A549 (cell line): ENCODE measurements at regions not wholly inside any gene's neighbourhood (a gene's known extent, or its start where the extent isn't known, plus 50 kb on each side); places are given as distances from the start of the nearest gene placed in this dataset.

ENCODE experiments used
- ATAC-seq, 2 experiments: fragments of 200-7000 bp in 1 of 2; fragments of >200 bp in 1 of 2; cut with Nextera tagmentation in 1 of 2; cut with Tn5 transposase in 1 of 2; 3 replicates each; pipeline versions ENCODE4 v1.8.0 to v1.9.1; 2018 to 2020; ENCODE audit warnings: mild to moderate bottlenecking in 1 of 2, moderate library complexity in 1 of 2
- CTCF ChIA-PET: fragments of 300-600 bp; sonication (Branson Sonifier 250); formaldehyde crosslinking; extraction: SDS; loops from one replicate; lab custom pipeline; 2021; ENCODE audit warnings: antibody characterized with exemption, inconsistent platforms; lab: Yijun Ruan, JAX
- POLR2A ChIA-PET: fragments of 350-600 bp; formaldehyde crosslinking; extraction: SDS; loops from one replicate; lab custom pipeline; 2021; ENCODE audit warnings: antibody characterized with exemption, inconsistent platforms; lab: Yijun Ruan, JAX
- DNase-seq, 2 experiments: peaks; one replicate each; pipeline versions ENCODE4 v3.0.0 to v3.0.0-alpha.2; 2011 to 2016; ENCODE audit warnings: low read depth in 1 of 2, low spot score in 1 of 2
- FAIRE-seq: peaks from 2 replicates; lab custom pipeline; 2011; peaks lifted over from hg19 to GRCh38; lab: Jason Lieb, UNC
- H3K27ac ChIP-seq, 2 experiments: fragments of >200 bp; sonication (Bioruptor Twin); formaldehyde crosslinking; 3 replicates each; pipeline ENCODE4 v1.5.1; 2016 to 2017
- H3K4me1 ChIP-seq: fragments of >200 bp; sonication (Bioruptor Twin); formaldehyde crosslinking; 3 replicates; pipeline ENCODE4 v1.6.1; 2016
- H3K4me2 ChIP-seq: fragments of >200 bp; sonication (Bioruptor Twin); formaldehyde crosslinking; 3 replicates; pipeline ENCODE4 v1.6.1; 2016
- H3K4me3 ChIP-seq: fragments of >200 bp; sonication (Bioruptor Twin); formaldehyde crosslinking; 3 replicates; pipeline ENCODE4 v1.5.1; 2016
- H3K9me3 ChIP-seq: fragments of >200 bp; sonication (Bioruptor Twin); formaldehyde crosslinking; 3 replicates; pipeline ENCODE4 v1.6.1; 2016
- BHLHE40 ChIP-seq: IDR thresholded peaks from 2 replicates; pipeline ENCODE4 v1.6.1; 2012; ENCODE audit warnings: low read depth, low read length, inconsistent platforms
- CHD2 ChIP-seq: fragments of 150-350 bp; IDR thresholded peaks from 2 replicates; pipeline ENCODE4 v1.6.1; 2014; ENCODE audit warnings: low read length; ENCODE audit not compliant: partially characterized antibody
- EHF ChIP-seq: fragments of 250-450 bp; sonication (Bioruptor Pico); IDR thresholded peaks from 2 replicates; pipeline ENCODE4 v1.5.0; 2020; ENCODE audit warnings: mild to moderate bottlenecking
- EHMT2 ChIP-seq: fragments of 200-600 bp; sonication (generic); IDR thresholded peaks from 2 replicates; pipeline ENCODE4 v1.6.1; 2016; ENCODE audit warnings: antibody characterized with exemption, low read depth, mild to moderate bottlenecking, moderate library complexity
- ESRRA ChIP-seq: fragments of 150-350 bp; IDR thresholded peaks from 2 replicates; pipeline ENCODE4 v1.6.1; 2014; ENCODE audit warnings: mild to moderate bottlenecking, low read length, borderline replicate concordance
- HDAC2 ChIP-seq: fragments of 200-600 bp; sonication (generic); IDR thresholded peaks from 2 replicates; pipeline ENCODE4 v1.6.1; 2016
- HMGXB4 ChIP-seq: fragments of 250-450 bp; sonication (Bioruptor Pico); IDR thresholded peaks from 2 replicates; pipeline ENCODE4 v1.5.0; 2021; ENCODE audit warnings: mild to moderate bottlenecking, moderate library complexity, borderline replicate concordance
- HOXA7 ChIP-seq: fragments of 250-450 bp; sonication (Bioruptor Pico); IDR thresholded peaks from 2 replicates; pipeline ENCODE4 v1.5.0; 2020; ENCODE audit warnings: mild to moderate bottlenecking, moderate library complexity
- HOXB13 ChIP-seq: fragments of 250-450 bp; sonication (Bioruptor Pico); IDR thresholded peaks from 2 replicates; pipeline ENCODE4 v1.5.0; 2020; ENCODE audit warnings: low read depth, mild to moderate bottlenecking, moderate library complexity
- KDM1A ChIP-seq: fragments of 200-600 bp; sonication (generic); IDR thresholded peaks from 2 replicates; pipeline ENCODE4 v1.6.1; 2016; ENCODE audit warnings: low read depth, mild to moderate bottlenecking
- NPAS2 ChIP-seq: fragments of 250-450 bp; sonication (Bioruptor Pico); IDR thresholded peaks from 2 replicates; pipeline ENCODE4 v1.8.0; 2022; ENCODE audit warnings: mild to moderate bottlenecking, moderate library complexity, borderline replicate concordance
- PBX3 ChIP-seq: IDR thresholded peaks from 2 replicates; pipeline ENCODE4 v1.6.1; 2012
- PHF8 ChIP-seq: fragments of 200-600 bp; sonication (generic); IDR thresholded peaks from 2 replicates; pipeline ENCODE4 v1.6.1; 2016; ENCODE audit warnings: low read depth, mild to moderate bottlenecking, antibody characterized with exemption, moderate library complexity, borderline replicate concordance
- POLR2AphosphoS2 ChIP-seq: conservative IDR thresholded peaks from 2 replicates; pipeline ENCODE4 v1.6.1; 2012; ENCODE audit warnings: low read length, improper control_type of control experiment, inconsistent platforms
- RAD21 ChIP-seq, 2 experiments: fragments of >200 bp in 1 of 2; sonication (Bioruptor Twin) in 1 of 2; formaldehyde crosslinking in 1 of 2; IDR thresholded peaks in 1 of 2; conservative IDR thresholded peaks in 1 of 2; 2 replicates in 1 of 2; 3 replicates in 1 of 2; pipeline ENCODE4 v1.6.1; 2012 to 2018; ENCODE audit warnings: inconsistent platforms in 1 of 2
- RARB ChIP-seq: fragments of 250-450 bp; sonication (Bioruptor Pico); IDR thresholded peaks from 2 replicates; pipeline ENCODE4 v1.8.0; 2021; ENCODE audit warnings: mild to moderate bottlenecking, moderate library complexity
- RCOR1 ChIP-seq: fragments of 150-350 bp; IDR thresholded peaks from 2 replicates; pipeline ENCODE4 v1.6.1; 2014; ENCODE audit warnings: antibody characterized with exemption, low read length, low read depth
- ZC3H11A ChIP-seq: fragments of 450-650 bp; IDR thresholded peaks from 2 replicates; pipeline ENCODE4 v1.6.1; 2014; ENCODE audit warnings: antibody characterized with exemption, mild to moderate bottlenecking
- ZNF302 ChIP-seq: fragments of 250-450 bp; sonication (Bioruptor Pico); IDR thresholded peaks from 2 replicates; pipeline ENCODE4 v1.9.0; 2021; ENCODE audit warnings: inconsistent platforms, mild to moderate bottlenecking, moderate library complexity
- whole genome bisulfite sequencing: methylation state at CpG from one replicate; pipeline ENCODE4 v1.1.6; 2017; ENCODE audit errors: missing lambda C conversion rate; 5-methylcytosine and 5-hydroxymethylcytosine counted together
- TF ChIP-seq, protein P1 (sequence below): fragments of 200-600 bp; sonication (generic); IDR thresholded peaks from 2 replicates; pipeline ENCODE4 v1.6.1; 2016; ENCODE audit warnings: antibody characterized with exemption, mild to moderate bottlenecking, moderate library complexity
- TF ChIP-seq, protein P2 (sequence below): fragments of 450-650 bp; IDR thresholded peaks from 2 replicates; pipeline ENCODE4 v1.6.1; 2014; ENCODE audit warnings: antibody characterized with exemption
- TF ChIP-seq, protein P3 (sequence below): IDR thresholded peaks from 2 replicates; pipeline ENCODE4 v1.6.1; 2012; ENCODE audit warnings: low read depth, borderline replicate concordance
- TF ChIP-seq, protein P4 (sequence below): fragments of >200 bp; sonication (Bioruptor Twin); formaldehyde crosslinking; IDR thresholded peaks from 2 replicates; pipeline ENCODE4 v1.6.1; 2016

GRCh38 chr4:181364504-181364903, 878.7 kb upstream of the TENM3 start:
- POLR2A ChIA-PET = no interaction called here
- TF ChIP-seq HDAC2 (no peak), HOXB13 (CRISPR knock-in tag) (no peak), CHD2 (no peak), EHMT2 (no peak), ZNF302 (CRISPR knock-in tag) (no peak), PBX3 (no peak), ESRRA (no peak), NPAS2 (CRISPR knock-in tag) (no peak), KDM1A (no peak)
- TF ChIP-seq, protein P1, sequence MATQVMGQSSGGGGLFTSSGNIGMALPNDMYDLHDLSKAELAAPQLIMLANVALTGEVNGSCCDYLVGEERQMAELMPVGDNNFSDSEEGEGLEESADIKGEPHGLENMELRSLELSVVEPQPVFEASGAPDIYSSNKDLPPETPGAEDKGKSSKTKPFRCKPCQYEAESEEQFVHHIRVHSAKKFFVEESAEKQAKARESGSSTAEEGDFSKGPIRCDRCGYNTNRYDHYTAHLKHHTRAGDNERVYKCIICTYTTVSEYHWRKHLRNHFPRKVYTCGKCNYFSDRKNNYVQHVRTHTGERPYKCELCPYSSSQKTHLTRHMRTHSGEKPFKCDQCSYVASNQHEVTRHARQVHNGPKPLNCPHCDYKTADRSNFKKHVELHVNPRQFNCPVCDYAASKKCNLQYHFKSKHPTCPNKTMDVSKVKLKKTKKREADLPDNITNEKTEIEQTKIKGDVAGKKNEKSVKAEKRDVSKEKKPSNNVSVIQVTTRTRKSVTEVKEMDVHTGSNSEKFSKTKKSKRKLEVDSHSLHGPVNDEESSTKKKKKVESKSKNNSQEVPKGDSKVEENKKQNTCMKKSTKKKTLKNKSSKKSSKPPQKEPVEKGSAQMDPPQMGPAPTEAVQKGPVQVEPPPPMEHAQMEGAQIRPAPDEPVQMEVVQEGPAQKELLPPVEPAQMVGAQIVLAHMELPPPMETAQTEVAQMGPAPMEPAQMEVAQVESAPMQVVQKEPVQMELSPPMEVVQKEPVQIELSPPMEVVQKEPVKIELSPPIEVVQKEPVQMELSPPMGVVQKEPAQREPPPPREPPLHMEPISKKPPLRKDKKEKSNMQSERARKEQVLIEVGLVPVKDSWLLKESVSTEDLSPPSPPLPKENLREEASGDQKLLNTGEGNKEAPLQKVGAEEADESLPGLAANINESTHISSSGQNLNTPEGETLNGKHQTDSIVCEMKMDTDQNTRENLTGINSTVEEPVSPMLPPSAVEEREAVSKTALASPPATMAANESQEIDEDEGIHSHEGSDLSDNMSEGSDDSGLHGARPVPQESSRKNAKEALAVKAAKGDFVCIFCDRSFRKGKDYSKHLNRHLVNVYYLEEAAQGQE = no peak
- TF ChIP-seq, protein P2, sequence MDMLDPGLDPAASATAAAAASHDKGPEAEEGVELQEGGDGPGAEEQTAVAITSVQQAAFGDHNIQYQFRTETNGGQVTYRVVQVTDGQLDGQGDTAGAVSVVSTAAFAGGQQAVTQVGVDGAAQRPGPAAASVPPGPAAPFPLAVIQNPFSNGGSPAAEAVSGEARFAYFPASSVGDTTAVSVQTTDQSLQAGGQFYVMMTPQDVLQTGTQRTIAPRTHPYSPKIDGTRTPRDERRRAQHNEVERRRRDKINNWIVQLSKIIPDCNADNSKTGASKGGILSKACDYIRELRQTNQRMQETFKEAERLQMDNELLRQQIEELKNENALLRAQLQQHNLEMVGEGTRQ = no peak
- TF ChIP-seq, protein P3, sequence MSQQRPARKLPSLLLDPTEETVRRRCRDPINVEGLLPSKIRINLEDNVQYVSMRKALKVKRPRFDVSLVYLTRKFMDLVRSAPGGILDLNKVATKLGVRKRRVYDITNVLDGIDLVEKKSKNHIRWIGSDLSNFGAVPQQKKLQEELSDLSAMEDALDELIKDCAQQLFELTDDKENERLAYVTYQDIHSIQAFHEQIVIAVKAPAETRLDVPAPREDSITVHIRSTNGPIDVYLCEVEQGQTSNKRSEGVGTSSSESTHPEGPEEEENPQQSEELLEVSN = no peak
- TF ChIP-seq, all 56 proteins: peak for 0
- no peak overlapping the region for H3K4me3 ChIP-seq
- H3K4me1 ChIP-seq = no peaks in the 10 kb centered on the region
- 17% methylated on average over 4 of the region's 4 CpGs for whole genome bisulfite sequencing
- ATAC-seq (no peak), FAIRE-seq (no peak), DNase-seq (no peak)
- no peak overlapping the region for H3K4me2 ChIP-seq
- H3K9me3 ChIP-seq = no peaks in the 10 kb centered on the region
- CTCF ChIA-PET = interaction anchor here (0.6 kb wide), 1 partner anchor 23 kb away, joined by 4 read pairs; no protein-coding TSS in a partner anchor
- H3K27ac ChIP-seq = no peak overlapping the region

DNA sequence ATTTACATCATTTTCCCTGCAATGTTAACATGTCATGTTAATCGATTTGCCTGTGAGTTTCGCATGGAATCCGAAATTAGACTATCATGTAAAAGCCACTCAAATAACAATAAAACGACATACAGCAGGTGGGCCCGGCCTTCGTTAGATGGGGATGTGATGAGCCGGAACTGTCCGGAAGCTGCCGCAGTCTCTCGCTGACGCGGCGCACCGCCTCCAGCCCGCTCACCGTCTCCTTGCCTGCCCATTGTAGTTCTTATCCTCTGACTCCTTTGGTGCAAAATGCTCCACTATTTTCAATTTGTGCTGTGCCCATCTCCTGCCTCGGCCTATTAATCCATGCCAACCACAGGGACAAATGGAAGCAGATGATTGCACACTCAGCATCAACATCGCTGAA, 877.5 kb upstream of the TENM3 start:
- CTCF ChIA-PET = no interaction called here
- TF ChIP-seq RAD21 (conservative IDR thresholded peaks at IDR 0.05 in 1 of 2, IDR thresholded peaks at IDR 0.05 in 1 of 2) = no peak
- no peak for TF ChIP-seq EHF
- TF ChIP-seq HOXA7 (CRISPR knock-in tag) = no peak
- 57% methylated on average over 18 of the region's 18 CpGs for WGBS
- POLR2A ChIA-PET = no interaction called here
- Histone ChIP-seq H3K4me3 (no peak overlapping the region), H3K4me1 (no peaks in the 10 kb centered on the region), H3K9me3 (no peaks in the 10 kb centered on the region), H3K4me2 (no peak overlapping the region), H3K27ac (no peak overlapping the region)
- no peak for DNase-seq
- ATAC-seq = no peak
- FAIRE-seq = no peak

DNA sequence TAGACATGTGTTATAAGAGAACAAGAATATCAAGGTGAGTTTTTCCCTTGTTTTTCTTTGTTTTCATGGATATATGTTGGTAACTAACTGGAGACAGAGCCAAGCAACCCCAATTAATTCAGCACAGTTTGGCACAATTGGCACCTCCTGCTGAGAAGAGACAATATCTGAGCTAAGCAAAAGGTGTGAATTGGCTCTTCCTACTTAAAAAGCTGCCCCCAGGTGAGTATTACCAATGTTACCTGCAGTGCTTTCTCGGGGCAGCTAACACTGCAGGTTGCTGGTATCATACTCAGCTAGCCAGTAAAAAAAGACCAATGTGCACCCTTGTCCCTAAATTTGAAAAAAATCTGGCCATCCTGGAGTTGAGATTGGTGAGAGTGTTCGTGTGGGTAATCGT, 871.2 kb upstream of the TENM3 start:
- H3K9me3 ChIP-seq = no peaks in the 10 kb centered on the region
- DNase-seq (no peak), ATAC-seq (no peak), FAIRE-seq (no peak)
- TF ChIP-seq KDM1A = no peak
- no peak for TF ChIP-seq ZC3H11A
- no peak for TF ChIP-seq ESRRA
- TF ChIP-seq RCOR1 = no peak
- TF ChIP-seq BHLHE40 = no peak
- no peak for TF ChIP-seq HMGXB4 (CRISPR knock-in tag)
- TF ChIP-seq PHF8 = no peak
- TF ChIP-seq RAD21 (conservative IDR thresholded peaks at IDR 0.05 in 1 of 2, IDR thresholded peaks at IDR 0.05 in 1 of 2) = no peak
- TF ChIP-seq RARB (CRISPR knock-in tag) = no peak
- TF ChIP-seq, protein P4, sequence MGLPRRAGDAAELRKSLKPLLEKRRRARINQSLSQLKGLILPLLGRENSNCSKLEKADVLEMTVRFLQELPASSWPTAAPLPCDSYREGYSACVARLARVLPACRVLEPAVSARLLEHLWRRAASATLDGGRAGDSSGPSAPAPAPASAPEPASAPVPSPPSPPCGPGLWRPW = no peak
- no peak for TF ChIP-seq POLR2AphosphoS2
- TF ChIP-seq, protein P2 = no peak
- no peak for TF ChIP-seq NPAS2 (CRISPR knock-in tag)
- 0% methylated on average over 3 of the region's 3 CpGs for WGBS
- ChIA-PET CTCF (interaction anchor here (0.7 kb wide), 1 partner anchor 89 kb away, joined by 3 read pairs; no protein-coding TSS in a partner anchor), POLR2A (no interaction called here)
- no peak overlapping the region for H3K4me3 ChIP-seq
- no peaks in the 10 kb centered on the region for H3K4me1 ChIP-seq
- no peak overlapping the region for H3K4me2 ChIP-seq
- H3K27ac ChIP-seq = no peak overlapping the region
